Stimulated activated CD4-positive, alpha-beta T cell treated with anti-CD3 and anti-CD28 coated beads, TNF-alpha, amount 100 ng/mL, for 4 hours (primary cell): ENCODE measurements at regions not wholly inside any gene's neighbourhood (a gene's known extent, or its start where the extent isn't known, plus 50 kb on each side); places are given as distances from the start of the nearest gene placed in this dataset.
"Not testable (repeated sequence)": the region's sequence is repeated elsewhere in the genome, so short reads cannot be mapped to it uniquely, and the experiment has no call there.

Experiments
- DNase-seq, 3 experiments: peaks; one replicate each; pipeline ENCODE4 v3.0.0-alpha.2; 2020; ENCODE audit warnings: low read depth in 3 of 3

DNA sequence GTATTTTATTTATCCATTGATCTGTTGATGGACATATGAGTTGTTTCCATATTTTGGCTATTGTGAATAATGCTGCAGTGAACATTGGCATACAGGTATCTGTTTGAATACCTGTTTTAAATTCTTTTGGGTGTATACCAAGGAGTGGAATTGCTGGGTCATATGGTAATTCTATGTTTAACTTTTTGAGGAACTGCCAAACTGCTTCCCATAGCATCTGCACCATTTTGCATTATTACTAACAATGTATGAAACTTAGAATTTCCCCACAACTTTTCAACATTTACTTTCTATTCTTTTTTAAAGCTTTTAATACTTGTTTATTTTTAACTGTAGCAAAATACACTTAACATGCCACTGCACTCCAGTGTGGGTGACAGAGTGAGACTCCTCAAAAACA lies 57.0 kb upstream of the MSN start:
- DNase-seq = no peak

DNA sequence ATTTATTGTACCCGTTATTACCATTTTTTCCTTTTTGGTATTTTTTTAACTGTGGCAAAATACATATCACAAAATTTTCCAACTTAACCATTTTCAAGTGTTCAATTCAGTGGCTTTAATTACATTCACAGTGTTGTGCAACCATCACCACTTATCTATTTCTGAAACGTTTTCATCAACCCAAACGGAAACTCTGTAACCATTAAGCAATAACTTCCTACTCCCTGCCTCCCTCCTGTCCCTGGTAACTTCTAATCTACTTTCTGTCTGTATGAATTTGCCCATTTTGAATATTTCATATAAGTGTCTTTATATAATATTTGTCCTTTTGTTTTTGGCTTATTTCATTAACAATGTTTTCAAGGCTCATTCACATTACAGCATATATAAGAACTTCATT lies 57.4 kb upstream of the MSN start:
- DNase-seq = no peak

DNA sequence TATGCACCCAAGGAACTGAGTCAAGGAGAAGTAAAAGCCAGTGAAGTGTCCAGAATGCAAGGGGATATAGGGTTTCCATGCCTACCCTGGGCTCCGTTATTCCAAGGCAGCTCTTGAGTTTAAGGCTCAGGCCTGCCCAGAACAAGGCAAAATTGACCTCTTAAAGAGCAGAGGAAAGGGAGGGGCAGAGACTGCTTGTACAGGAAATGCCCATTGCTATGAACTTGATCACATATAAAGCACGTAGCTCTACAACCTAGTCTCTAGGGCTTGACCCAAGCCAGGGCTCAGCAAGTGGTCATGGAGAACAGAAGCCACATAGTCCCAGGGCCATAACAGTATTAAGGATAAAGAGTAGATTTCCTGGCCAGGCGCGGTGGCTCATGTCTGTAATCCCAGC lies 58.2 kb upstream of the MSN start:
- DNase-seq = no peak

DNA sequence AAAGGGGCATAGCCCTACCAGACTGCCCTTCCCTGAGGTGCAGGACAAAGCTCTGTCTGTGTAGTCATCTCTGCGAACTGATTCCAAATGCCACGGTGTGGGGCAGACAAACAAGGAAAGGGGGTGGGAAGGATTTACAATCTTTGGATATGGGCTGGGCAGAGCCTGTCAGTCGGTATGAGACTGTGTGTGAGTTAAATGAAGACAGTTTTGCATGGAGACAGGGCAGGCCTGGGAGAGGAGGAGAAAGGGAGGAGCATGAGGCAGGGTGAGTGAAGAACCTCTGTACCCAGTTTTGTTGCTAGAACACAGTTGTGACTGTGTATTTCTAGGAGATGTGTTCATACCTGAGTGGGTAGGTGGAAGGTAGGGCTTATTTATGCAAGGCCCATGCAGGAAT lies 59.4 kb upstream of the MSN start:
- no peak for DNase-seq

DNA sequence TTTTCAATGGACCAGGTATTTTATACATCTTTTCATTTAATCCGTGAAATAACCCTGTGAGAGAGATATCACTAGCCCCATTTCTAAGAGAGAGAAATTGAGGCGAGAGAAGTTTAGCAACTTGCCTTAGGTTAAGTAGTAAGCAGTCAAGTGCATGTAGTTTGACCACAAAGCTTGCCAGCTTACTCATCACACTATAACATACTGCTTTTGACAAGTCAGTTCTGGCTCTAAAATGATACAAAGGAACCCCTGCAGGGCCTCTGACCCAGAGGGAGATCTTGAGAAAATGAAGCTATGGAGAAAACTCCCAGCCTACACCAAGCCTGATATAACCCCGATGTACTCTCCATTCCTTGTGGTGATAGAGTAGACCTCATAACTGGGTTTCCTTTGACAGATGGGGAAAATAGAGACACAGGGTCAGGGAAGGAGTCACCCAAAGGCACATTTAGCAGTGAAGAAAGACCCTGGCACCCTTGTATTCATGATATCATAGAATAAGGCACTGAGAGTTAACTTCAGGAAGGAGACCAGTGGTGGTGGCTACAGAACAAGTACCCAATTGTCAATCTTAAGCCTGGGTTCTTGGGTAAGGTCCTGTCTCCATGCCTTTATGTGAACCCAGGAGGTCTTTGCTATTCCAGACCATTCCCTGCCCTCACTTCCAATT lies 60.2 kb upstream of the MSN start:
- DNase-seq = no peak

DNA sequence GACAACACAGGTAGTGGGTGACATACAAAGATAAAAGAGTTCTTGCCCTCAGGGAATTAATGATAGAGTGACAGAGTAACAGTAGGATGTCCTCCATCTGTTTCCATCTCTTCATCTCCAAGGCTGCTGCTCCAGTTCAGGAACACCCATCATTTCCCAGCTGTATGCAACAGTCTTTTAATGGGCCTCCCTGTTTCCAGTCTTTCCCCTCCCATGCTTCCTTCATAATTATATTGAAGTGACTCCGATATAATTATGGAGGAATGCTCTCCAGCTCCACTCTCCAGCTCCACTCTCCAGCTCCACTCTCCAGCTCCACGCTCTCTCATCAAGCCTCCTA lies 65.3 kb upstream of the MSN start:
- DNase-seq = no peak

DNA sequence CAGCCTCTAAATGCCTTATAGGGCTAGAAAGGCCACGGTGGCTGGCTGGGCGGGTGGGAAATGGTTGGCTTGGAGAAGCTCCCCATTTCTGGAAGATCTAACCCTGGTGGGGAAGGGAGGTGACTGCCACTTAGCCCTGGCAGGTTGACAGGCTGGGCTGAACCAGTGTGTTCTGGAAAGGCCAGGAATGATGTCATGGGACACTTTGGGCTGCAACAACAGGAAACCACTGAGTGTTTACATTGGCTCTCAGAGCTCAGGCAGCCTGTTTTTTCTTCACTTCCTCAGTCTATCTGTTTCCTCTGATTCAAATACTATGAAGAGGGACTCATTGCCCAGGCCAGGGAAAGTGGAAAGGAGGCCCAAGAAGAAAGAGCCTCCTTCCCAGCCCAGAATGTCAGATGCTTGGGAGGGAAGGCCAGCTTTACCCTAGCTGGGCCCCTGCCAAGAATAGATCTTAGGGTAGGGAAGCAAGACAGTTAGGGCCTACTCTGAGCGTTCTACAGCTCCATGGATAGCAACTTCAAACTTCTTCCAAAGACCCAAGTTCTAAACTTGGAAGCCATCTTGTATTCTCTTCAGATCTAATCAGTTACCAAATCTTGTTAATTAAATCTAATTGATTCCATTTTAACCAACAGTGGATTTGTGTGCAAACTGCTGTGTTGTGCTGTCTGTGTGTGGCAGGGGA lies 65.8 kb upstream of the MSN start:
- DNase-seq = peak in 1 of 3 experiments; percentile 21

DNA sequence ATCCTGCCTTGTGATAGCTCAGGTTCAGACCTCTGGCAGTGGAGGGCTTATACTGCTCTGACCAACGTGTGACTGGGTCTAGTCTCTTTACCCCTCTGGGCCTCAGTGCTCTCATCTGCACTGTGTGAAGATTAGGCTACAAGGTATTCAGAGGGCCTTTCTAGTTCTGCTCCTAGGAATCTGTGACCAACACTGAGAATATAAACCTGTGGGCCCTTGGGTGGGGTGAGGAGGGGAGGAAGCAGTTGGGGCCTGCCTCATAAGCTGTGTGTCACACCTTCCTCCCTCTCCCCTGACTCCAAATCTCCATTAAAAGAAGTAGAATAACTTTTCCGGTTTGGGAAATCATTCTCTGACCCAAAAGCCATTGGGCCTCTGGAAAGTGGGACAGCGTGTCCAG lies 66.3 kb upstream of the MSN start:
- no peak for DNase-seq

DNA sequence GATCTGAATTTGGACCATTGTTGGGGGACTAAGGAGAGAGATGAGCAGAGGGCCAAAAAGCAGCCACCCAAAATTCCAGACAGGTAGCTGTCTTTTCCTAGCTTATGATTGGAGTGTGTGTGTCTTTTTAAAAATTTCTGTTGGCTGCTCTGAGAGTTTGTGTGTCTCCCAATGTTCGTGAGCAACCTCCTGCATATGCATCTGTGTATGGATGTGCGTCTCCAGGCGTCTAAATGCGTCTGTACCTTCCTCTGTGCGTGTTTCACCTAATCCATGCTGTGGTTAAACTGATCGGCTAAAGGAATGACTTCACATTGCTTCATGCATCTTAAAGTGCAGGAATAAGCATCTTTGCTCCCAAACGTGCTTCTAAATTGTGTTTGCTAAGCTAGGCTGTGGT lies 65.5 kb upstream of the LAS1L start:
- no peak for DNase-seq

DNA sequence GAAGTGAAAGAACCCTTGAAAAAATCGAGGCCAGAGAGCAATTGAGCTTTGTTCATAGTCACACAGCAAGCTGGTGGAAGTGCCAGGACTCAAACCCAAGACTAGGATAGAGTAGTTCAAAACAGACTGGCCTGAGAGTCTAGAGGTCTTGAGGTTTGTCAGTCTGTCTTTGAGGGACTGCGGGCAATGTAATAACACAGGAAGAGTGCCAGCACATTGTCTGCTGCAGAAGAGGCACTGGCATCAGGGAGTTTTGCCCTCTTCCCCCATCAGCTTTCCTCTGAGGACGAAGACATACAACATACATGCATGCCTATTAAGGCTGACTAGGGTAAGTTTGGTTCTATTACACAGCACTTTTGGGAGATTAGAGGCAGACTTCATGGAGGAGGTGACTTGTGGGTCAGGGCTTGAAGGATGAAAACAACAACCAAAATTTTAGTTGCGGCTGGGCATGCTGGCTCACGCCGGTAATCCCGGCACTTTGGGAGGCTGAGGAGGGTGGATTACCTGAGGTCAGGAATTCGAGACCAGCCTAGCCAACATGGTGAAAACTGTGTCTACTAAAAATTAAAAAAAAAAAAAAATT lies 64.1 kb upstream of the LAS1L start:
- no peak for DNase-seq

DNA sequence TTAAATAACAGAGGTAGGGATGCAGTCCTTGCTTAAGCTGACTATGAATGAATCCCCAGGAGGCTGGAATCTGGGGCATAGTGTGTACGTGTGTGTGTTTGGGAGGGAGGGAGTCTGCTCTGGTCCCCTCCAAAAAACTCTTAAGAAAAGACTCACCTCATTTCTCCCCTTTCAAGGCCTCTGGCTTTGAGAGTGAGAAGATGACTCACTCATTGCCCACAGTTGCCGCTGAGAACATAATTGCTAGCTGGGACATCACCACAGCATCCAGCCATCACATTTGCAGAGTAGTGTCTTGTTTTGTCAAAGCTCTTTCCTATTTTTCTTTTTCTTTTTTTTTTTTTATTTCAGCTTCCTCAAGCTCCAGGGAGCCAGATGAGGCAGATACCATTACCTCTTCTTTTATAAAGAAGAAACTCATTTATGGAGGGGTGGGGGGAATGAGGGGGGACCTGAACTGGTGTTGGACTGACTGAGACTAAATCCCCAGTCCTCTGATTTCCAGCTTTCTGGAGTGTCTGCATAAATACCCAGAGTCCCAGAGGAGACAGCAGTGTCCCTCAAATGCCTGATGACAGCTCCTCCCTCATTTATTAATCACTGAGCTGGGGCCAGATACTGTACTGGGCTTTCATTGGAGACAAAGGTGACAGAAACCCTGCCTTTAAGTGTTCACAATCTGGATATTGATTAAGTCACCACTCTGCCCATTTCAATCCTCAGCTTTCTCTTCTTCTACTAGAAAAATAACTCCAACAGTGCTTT lies 61.9 kb upstream of the LAS1L start:
- DNase-seq = peak in 2 of 3 experiments; percentile 26 to 34

DNA sequence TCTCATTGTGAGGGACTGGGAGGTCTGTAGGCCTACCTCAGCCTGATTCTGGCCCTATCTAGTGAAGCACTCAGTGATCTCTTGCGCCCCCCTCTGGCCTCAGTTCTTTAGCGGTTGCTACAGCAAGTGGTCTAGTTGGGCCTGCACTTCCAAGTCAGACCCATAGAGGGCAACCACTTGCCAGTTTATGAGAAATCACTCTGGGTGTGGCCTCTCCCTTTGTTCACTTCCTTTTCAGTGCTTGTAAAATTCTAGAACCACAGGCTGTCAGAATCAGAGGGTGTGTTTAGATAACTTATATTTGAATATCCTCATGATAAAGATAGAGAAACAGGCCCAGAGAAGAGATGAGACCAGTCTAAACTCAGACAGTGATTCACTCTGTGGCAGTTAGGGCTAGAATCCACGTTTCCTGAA lies 60.9 kb upstream of the LAS1L start:
- DNase-seq = peak; percentile 76 to 82 (median 78)

DNA sequence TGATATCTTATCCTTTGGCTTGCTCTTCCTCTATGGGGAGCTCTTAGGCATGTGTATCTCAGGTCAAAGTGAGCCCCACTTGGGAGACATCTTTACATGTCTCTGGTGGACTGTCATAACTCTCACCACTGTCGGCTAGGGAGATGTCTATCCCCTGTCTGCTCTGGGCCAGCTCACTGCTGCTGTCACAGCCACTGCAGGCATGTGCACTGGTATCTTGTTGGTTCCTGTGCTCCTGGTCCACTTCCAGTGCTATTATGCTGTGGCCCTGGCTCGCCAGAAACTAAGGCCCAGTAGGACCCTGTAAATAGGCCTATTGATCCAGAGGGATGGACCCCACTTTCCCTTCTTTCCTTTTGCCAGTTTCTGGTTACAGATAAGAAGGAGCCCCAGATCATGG lies 56.6 kb upstream of the LAS1L start:
- no peak for DNase-seq

DNA sequence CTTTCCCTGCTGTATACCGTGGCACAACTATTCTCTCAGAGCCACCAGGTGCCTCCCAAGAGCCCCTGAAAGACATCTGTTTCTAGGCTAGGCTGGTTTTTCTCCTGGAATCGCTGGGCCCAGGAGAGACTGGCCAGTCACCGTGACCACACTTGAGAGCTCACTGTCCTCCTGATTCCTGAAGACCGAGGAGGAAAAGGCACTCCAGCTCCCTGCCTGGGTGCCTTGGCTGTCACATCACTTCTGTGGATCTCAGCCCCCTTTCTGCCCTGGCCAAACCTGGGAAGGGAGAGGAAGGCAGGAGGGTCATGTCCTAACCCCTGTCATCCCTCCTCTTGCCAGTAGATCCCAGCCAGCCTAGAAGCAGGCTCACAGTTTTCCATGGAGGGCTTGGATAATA lies 54.7 kb upstream of the LAS1L start:
- DNase-seq = no peak

DNA sequence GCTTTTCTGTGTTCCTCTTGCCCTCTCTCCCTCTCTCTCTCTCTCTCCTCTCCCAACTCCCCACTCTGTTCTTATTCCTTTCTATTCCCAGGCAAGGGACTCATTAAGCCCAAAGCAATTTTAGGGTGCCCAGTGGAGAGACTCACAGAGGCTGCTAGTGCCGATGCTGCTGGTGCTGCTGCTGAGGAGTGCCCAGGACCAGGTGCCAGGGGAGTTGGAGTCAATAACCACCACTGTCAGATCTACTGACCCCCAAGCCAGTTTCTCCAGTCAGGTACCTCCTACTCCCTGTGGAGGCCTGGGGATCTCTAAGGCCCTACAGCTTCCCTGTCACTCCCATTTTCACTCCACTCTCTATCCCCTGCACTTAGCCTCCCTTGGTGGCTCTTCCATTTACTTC lies 54.2 kb upstream of the LAS1L start:
- no peak for DNase-seq

DNA sequence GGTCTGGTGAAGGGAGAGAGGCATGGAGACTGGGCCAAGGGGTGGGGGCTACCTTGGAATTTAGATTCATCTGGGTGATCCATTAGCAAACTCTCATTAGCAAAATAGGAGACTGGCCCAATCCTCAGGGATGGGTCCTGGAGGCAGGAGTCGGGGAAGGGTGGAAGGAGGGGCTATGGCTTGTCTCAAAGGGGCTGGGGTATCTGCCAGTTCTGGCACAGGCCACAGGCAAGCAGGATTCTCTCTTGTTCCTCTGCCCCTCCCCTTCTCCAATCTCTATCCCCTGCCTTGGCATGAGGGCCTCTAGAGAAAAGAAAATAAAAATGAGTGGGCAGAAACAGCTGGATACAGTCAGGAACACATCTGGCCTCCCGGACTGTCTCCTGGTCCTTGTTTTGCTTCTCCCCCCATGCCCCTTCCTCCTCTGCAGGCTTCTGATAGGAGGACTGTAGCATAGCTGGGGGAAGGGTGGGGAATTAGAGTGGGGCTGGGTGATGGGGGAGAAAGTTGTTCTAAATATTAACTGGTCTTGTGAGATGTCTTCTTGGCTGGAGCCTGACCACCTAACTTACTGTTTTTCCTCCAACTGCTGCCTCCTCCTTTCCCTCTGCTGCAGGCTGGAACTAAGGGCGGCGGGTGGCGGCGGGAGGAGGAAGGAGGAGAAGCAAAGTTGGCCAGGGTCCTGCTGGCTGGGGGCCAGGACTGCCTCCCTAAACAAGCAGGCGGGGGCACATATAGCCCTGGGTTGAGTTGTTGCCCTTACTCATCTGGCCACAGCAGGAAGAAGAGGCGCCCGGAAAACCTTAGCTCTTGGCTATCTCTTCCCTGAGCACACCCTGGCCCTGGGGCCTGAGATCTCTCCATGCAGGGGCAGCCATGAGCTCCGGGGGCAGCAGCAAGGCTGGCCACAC lies 53.3 kb upstream of the LAS1L start:
- DNase-seq = no peak

DNA sequence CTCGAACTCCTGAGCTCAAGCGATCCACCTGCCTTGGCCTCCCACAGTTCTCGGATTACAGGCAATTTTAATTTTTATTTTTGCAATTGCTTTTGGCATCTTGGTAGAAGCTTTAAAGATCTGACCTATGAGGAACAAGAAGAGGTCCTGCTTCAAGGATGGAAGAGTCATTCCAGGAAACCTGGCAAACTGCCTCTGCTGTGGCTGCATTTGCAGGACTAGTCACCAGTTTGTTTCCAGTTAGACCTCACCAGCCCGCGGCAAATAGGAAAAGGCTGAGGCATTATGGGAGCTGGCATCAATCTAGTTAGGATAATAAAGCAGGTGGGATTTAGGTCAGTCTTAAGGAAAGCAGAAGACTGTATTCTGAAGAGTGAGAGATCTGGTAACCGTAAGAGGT lies 51.9 kb upstream of the LAS1L start:
- no peak for DNase-seq

DNA sequence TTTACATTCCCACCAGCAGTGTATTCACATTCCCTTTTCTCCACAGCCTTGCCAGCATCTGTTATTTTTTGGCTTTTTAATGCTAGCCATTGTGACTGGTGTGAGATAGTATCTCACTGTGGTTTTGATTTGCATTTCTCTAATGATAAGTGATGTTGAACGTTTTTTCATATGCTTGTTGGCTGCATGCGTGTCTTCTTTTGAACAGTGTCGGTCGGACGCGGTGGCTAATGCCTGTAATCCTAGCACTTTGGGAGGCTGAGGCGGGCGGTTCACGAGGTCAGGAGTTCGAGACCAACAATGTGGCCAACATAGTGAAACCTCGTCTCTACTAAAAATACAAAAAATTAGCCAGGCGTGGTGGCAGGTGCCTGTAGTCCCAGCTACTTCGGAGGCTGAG lies 50.6 kb upstream of the LAS1L start:
- not testable (repeated sequence) for DNase-seq
